ENCODE measurements at regions not wholly inside any gene's neighbourhood (a gene's known extent, or its start where the extent isn't known, plus 50 kb on each side); places are given as distances from the start of the nearest gene placed in this dataset.

DNA sequence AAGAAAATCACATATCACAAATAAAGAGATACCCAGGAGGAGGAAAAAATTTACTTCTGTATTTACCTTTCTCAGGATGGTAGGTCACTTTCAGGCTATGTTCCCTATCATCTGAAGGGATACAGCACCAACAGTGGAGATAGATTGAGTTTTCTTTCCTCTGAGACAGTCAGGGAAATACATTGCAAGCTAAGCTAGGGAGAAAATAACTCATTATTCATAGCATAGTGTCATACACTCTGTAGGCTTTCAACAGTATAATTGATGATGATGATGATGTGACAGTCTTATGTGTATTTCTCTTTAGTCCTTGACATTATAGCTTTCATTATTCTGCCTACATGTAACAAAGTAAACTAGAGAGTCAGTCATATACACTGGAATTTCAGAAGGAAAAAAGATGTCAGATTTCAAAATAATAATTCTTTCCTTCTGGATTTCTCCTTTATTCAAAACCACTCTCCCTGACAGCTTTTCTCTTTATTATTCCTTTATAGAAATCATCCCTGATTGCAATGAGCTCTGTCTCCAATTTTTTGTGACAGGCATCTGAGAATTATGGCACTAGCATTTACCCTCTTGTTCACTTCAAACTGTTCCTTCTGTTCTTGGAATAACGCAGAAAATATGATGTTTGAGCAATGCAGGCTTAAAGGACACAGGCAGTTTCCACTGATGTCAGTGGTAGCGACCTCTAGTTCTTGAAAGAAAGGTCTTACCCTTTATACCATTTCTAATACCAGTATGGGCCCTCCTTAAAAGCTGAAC is 169.1 kb upstream of the EPHA5 start:
- FAIRE-seq, result no peak

DNA sequence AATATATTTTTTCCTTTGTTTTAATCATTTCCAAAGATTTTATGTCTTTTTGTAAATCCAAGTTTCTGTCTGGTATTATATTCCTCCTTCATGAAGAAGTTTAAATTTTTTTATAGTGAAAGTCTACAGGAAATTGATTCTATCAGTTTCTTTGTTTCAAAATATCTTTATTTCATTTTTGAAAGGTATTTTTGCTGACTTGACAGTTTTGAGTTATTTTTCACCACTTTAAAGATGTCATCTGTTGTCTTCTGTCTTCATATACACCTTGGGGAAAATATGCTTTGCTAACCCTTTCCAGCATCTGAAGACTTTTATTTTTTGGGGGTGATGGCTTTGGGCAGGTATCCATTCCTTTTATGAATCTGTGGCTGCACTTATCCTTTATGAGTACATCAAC is 164.4 kb upstream of the EPHA5 start:
- no peak for FAIRE-seq

DNA sequence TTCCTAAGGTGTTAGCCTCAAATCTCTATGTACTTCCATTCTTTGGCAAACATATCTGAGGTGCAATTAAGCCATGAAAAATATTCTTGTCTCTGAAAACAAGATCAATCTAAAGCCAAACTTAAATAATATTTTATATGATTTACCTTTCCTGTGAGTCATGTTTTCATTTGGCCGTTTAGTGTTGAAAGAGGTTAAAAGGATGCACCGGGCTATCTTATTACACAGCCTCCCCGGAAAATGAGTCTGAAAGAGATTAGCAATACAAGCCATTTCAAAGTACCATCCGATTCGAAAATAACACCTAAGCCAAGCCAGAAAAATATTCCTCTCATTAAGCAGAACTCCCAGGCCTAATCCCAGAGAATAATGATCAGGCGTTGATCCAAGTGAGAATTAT is 161.5 kb upstream of the EPHA5 start:
- no peak for FAIRE-seq

DNA sequence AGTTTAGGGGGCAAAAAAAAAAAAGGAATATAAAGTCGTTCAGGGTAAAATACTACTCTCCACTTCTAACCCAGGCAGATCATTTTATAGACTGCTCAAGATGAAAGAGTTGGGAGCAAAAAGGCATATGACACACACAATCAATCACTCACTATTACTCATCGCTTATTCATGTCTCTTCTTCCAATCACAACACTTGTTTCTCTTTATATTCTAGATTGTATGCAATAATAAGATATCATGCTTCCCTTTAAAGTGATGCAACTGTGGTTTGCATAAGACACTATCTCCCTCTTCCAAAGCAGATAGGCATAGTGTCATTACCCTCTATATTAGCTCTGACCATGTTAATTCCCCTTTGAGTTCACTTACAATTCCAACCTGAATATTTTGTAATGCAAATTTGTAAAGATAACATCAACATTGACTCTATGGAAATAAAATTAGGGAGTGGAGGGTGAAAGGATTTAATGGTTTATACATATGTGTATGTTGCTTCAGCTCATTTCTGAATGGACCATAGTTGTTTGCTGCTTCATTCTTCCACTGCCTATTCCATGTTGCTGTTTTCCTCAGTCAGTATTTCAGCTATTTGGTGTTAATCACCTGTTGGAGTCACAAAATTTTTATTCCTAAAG is 154.9 kb upstream of the EPHA5 start:
- no peak for FAIRE-seq

DNA sequence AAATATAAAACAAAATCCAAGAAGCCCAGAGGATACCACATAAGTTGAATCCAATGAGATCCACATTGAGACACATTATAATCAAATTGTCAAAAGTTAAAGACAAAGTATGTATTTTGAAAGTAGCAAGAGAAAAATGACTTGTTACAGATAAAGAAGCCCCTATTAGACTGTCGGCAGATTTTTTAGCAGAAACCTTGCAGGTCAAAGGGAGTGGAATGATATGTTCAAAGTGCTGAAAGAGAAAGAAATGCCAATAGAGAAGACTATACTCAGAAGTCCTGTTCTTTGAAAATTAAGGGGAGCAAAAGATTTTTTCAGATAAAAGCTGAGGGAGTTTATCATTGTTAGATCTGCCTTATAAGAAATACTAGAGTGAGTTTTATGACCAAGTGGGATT is 148.9 kb upstream of the EPHA5 start:
- no peak for FAIRE-seq

DNA sequence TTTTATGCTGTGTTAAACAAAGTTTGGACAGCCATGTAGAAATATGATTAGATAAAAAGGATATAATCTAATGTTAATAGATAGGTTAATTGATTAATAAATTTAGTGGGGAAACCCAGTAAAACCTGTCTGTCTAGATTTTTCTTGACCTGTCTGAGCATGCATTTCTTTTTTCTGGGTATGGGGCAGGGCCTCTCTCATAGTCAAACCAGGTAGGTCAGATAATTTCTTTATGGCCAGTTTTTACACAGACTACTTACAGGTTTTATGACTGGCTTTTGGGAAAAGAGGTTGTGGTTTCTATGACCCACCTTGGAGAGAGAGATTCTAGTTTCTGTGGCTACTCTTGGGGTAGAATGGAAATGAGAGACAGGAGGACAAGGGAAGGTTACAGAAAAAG is 135.6 kb upstream of the EPHA5 start:
- FAIRE-seq, result no peak

DNA sequence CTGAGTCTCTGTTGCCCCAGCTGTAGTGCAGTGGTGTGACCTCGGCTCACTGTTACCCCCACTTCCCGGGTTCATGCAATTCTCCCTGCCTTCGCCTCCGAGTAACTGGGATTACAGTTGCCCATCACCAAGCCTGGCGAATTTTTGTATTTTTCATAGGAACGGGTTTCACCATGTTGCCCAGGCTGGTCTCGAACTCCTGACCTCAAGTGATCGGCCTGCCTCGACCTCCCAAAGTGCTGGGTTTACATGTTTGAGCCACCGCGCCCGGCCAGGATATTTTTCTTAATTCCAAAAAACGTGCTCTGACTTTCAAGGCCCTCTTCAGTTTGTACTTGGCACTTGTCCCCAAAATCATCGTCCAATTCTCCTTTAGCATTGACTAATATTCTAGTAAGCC is 129.2 kb upstream of the EPHA5 start:
- no peak for FAIRE-seq

DNA sequence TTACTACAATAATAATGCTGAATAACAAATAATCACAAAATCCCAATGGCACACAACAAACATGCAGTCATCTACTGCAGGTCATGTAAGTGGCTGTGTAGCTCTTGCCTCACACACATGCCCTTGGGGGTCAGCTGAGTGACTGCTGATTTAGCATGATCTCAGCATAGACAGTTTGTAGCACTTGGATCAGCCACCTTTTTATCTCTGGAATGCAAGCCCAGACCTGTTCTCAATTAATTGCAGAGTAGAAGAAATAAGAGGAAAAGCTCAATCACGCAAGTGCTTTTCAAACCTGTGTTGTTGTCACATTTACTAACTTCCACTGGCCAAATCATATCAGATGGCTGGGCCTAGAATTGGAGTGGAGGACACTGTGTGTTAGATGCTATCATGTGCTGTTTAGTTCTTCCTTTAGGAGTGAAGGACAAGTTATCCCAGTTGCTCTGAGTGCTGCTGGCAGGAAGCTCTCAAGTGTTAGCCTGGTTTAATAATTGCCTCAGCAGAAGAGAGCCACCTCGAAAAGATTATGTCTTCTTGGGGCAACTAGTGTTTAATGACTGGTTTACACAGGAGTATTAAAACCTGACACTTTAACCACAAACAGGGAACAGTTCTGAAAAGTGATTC is 128.3 kb upstream of the EPHA5 start:
- no peak for FAIRE-seq

DNA sequence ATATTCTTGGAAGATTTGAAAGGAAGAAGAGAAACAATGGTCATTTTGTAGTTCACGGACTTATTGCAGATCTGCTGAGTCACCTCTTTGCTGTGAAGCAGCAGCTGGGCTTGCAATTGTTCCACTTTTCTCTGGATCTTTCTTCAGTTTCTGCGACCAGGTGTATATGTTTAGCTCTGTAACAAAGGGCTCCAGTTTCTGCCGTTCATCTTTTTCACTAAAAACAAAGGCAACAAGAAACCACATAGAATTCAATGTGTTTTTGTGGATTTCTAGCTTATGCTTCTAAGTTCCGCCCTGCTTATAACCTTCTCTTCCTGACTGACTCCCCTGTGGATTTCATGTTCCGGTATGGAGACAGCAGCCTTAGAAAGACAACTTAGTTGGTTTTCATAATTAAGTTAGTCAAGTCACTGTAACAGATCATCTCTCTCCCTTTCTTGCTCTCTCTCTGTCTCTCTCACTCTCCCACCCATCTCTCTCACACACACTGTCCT is 121.6 kb upstream of the EPHA5 start:
- FAIRE-seq, result no peak

DNA sequence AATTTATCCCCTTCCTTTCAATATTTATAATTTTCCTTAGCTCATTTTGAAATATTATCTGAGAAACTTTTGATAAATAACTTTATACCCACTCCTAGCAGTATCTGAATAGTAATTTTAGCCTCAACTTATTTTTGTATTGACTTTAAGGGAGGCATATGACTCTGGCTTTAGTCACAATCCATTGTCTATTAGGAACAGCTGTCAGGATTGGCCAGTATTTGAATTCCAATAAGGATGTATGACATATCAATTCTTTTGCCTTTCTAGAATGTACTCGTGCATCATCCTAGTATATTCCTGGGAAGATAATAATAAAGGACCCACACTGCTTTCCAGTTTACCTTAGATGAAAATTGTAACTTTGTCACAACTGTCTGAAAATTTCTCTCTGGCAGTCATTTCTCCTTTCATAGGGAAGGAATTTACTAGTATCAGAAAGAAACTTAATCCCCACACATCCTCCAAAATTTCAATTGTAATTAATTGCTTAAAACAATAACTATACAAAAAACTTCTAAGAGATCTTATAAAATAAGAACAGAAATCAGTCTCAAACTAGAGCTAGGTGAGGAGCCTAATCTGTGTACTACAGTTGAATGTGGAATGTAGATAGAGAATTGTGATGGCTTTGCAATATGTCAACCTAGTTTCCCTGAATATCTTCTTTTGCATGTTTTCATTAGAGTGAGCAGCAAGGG is 121.0 kb upstream of the EPHA5 start:
- no peak for FAIRE-seq

DNA sequence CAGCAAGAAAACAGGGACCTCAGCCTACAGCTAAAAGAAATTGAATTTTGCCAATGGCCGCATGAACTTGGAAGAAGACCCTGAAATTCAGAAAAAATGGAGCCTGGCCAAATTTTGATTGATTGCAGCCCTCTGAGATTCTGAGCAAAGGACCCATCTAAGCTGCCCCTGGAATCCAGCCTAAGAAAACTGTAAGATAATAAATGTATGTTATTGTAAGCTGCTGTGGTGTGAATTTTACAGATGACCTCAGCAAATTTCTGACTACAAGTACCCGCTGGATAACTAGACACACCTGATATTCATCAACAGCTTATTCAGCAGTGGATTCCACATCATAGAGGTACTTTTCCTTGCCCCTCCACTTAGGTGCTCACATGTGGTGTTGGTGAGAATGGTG is 119.5 kb upstream of the EPHA5 start:
- no peak for FAIRE-seq

DNA sequence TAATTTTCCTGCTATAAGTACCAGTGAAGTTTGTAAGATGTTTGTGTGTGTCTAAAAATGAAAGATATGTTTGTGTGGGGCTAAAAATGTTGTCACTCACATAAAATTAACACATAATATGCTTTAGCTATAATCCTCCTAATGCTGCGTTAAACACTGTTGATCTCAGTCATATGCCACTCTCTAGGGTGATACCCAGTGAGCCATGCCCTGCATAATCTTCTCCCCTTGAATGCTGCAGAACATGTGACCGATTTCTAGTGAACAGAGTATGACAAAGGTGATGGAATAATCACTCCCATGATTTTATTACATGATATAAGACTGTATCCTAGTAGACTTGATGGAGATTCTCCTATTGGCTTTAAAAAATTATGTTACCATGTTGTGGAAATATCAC is 119.1 kb upstream of the EPHA5 start:
- FAIRE-seq, result no peak

DNA sequence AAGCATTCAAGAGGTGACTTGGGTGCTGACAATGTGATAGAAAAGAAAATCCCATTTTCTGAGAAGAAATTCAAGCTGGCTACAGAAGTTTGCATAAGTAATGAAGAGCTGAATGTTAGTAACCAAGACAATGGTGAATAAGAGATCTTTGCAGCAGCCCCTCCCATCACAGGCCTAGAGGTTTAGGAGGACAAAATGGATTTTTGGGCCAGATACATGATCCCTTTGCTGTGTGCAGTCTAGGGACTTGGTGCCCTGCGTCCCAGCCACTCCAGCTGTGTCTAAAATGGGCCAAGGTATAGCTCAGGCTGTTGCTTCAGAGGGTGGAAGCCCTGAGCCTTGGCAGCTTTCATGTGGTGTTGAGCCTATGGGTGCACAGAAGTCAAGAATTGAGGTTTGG is 107.0 kb upstream of the EPHA5 start:
- FAIRE-seq, result no peak

DNA sequence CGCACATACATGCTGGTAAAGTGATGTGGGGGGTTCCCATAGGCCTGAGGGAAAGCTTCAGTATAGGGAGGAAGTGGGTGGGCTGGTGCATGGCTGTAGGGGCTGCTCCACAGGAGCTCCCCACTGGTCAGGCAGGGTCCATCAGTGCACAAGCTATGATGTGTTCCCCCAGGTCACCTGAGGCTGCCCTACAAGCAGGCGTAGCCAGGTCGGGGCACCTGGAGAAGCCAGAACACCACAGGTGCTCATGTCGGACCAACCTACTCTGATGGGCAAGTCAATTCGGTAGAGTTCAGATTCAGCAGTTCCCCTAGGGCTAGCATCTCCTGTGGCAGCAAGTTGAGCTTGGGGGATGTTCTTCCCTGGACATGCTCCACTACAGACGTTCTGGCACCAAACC is 103.3 kb upstream of the EPHA5 start:
- FAIRE-seq, result no peak

DNA sequence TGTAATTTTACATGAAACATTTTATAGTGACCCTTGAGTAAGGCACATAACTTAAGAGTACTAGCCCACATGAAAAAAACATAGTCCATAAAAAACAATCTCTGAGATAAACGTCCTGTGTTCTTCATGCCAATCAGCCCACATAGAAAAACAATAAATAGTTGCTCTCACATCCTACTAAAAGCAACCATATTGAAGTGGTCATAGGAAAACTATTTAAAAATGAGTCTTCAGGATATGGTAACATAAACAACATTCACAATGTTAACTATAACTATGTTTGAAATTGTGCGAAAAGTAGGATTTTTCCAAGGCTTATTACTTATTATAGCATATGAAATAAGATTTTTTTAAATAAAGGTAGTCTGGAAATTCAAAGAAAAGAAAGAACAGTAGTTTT is 77.1 kb upstream of the EPHA5 start:
- no peak for FAIRE-seq

DNA sequence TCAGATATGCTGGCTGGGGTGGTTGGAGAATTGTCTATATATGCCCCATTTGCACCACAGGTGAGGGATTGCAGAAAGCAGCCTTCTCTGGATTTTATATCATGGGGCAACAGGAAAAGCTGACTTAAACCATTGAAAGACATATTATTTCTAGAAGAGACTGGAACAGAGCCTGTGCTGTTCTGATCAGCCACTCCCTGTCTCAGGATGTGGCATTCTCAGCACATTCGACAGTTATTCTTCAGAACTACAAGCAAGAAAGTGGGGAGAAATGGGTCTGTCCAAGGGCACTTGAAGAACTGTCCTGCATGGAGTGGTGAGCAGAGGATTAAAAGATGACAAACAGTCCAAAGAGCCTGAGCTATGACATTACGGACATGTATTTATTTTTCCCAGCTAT is 67.8 kb upstream of the EPHA5 start:
- FAIRE-seq, result no peak

DNA sequence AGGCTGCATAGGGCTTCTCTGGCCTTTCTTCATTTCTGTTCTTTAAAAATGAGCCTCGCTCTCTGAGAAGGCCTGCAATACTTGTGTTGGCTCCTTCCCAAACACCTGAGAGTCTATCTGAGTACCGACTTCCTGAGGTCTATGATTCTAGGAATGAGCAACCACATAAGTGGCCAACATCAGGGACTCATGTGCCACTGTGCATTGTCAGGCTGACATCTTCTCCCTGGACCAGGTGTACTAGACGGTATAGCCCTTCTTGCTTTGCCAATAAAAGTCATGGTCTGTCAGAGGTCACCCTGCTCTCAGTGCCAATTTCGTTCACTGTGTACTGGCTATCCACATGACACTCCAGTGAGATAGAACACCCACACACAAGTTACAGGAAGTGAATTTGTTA is 67.4 kb upstream of the EPHA5 start:
- FAIRE-seq, result no peak

DNA sequence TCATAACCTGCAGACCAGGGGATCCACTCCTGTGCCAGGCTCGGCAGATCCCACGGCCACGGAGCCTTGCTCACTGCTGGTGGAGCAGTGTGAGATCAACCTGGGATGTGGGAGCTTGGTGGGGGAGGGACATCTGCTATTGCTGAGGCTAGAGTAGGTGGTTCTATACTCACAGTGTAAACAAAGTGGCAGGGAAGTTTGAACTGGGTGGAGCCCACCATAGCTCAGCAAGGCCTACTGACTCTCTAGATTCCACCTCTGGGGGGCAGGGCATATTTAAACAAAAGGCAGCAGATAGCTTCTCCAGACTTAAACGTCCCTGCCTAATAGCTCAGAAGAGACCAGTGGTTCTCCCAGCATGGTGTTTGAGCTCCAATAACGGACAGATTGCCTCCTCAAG is 54.7 kb upstream of the EPHA5 start:
- no peak for FAIRE-seq
